Keratinocyte (primary cell): ENCODE measurements at regions not wholly inside any gene's neighbourhood (a gene's known extent, or its start where the extent isn't known, plus 50 kb on each side); places are given as distances from the start of the nearest gene placed in this dataset.

Experiments used
- DNase-seq: peaks from one replicate; pipeline ENCODE4 v3.0.0-alpha.2; 2011; ENCODE audit warnings: low read depth, missing footprints, low spot score
- FAIRE-seq: peaks from 2 replicates; lab custom pipeline; 2011; peaks lifted over from hg19 to GRCh38; lab: Jason Lieb, UNC
- H2AFZ ChIP-seq: 2 replicates; pipeline ENCODE4 v1.6.0; 2012; ENCODE audit warnings: low read length, control low read depth, inconsistent platforms; ENCODE audit not compliant: control insufficient read depth
- H3K27ac ChIP-seq: 2 replicates; pipeline ENCODE4 v1.5.1; 2011; ENCODE audit warnings: low read length; ENCODE audit not compliant: control insufficient read depth, insufficient read depth
- H3K27me3 ChIP-seq: 3 replicates; pipeline ENCODE4 v1.6.0; 2011; ENCODE audit warnings: low read length; ENCODE audit not compliant: control insufficient read depth, insufficient read depth; ENCODE audit errors: extremely low read depth
- H3K36me3 ChIP-seq, 2 experiments: 2 replicates in 1 of 2; 3 replicates in 1 of 2; pipeline ENCODE4 v1.5.1; 2011; ENCODE audit warnings: low read length in 2 of 2, mild to moderate bottlenecking in 1 of 2; ENCODE audit not compliant: control insufficient read depth in 2 of 2, insufficient read depth in 2 of 2; ENCODE audit errors: extremely low read depth in 1 of 2
- H3K4me1 ChIP-seq: 3 replicates; pipeline ENCODE4 v1.5.1; 2011; ENCODE audit warnings: low read length; ENCODE audit not compliant: control insufficient read depth, insufficient read depth; ENCODE audit errors: extremely low read depth
- H3K4me2 ChIP-seq: 3 replicates; pipeline ENCODE4 v1.6.0; 2011; ENCODE audit warnings: low read depth, low read length; ENCODE audit not compliant: control insufficient read depth, insufficient read depth; ENCODE audit errors: extremely low read depth
- H3K4me3 ChIP-seq, 3 experiments: fragments of 200-600 bp in 1 of 3; sonication (generic) in 1 of 3; 2 replicates in 2 of 3; 3 replicates in 1 of 3; pipeline ENCODE4 v1.5.1; 2011 to 2016; ENCODE audit warnings: low read length in 3 of 3, mild to moderate bottlenecking in 3 of 3, control low read depth in 2 of 3, inconsistent platforms in 1 of 3, low read depth in 1 of 3, mixed read lengths in 1 of 3, mixed run types in 1 of 3, moderate library complexity in 1 of 3; ENCODE audit not compliant: control insufficient read depth in 2 of 3, insufficient read depth in 2 of 3; ENCODE audit errors: extremely low read depth in 1 of 3
- H3K79me2 ChIP-seq: 2 replicates; pipeline ENCODE4 v1.6.0; 2012; ENCODE audit warnings: low read length; ENCODE audit not compliant: control insufficient read depth, insufficient read depth
- H3K9ac ChIP-seq: 3 replicates; pipeline ENCODE4 v1.6.0; 2011; ENCODE audit warnings: low read length; ENCODE audit not compliant: control insufficient read depth, insufficient read depth; ENCODE audit errors: extremely low read depth
- H3K9me1 ChIP-seq: 3 replicates; pipeline ENCODE4 v1.6.0; 2011; ENCODE audit warnings: low read length; ENCODE audit not compliant: control insufficient read depth, insufficient read depth; ENCODE audit errors: extremely low read depth
- H3K9me3 ChIP-seq: 2 replicates; pipeline ENCODE4 v1.5.1; 2012; ENCODE audit warnings: low read depth, low read length; ENCODE audit not compliant: control insufficient read depth
- H4K20me1 ChIP-seq: 3 replicates; pipeline ENCODE4 v1.6.0; 2011; ENCODE audit warnings: low read length; ENCODE audit not compliant: control insufficient read depth, insufficient read depth; ENCODE audit errors: extremely low read depth
- CTCF ChIP-seq, 3 experiments: IDR thresholded peaks in 1 of 3; conservative IDR thresholded peaks in 1 of 3; optimal IDR thresholded peaks in 1 of 3; 2 replicates in 2 of 3; 3 replicates in 1 of 3; pipeline versions ENCODE3 to v1.5.1; 2011; ENCODE audit warnings: low read length in 3 of 3, mild to moderate bottlenecking in 3 of 3, moderate library complexity in 2 of 3, control low read depth in 1 of 3, inconsistent platforms in 1 of 3; ENCODE audit not compliant: insufficient read depth in 2 of 3; ENCODE audit errors: extremely low read depth in 1 of 3
- EZH2 ChIP-seq: IDR thresholded peaks from one replicate; pipeline ENCODE4 v1.6.1; 2012; ENCODE audit warnings: inconsistent platforms, mild to moderate bottlenecking, low read length, moderate library complexity
- dilution Hi-C: fragments of 300-500 bp; cut with MboI; formaldehyde crosslinking; loops from one replicate; pipeline ENCODE4 v1.7.0; 2020; ENCODE audit warnings: low sequenced_read_pairs; ENCODE audit not compliant: extremely low pct_ligation_motif_present

GRCh38 chr7:109059089-109059488 is 489.4 kb downstream of the DNAJB9 start:
- Histone ChIP-seq H3K4me1 (no peaks in the 10 kb centered on the region), H3K9ac (no peak overlapping the region), H3K79me2 (no peaks in the 10 kb centered on the region), H3K27ac (no peak overlapping the region), H3K9me1 (no peaks in the 10 kb centered on the region), H3K36me3 (no peaks in the 10 kb centered on the region), H2AFZ (no peak overlapping the region), H4K20me1 (no peaks in the 10 kb centered on the region), H3K9me3 (no peaks in the 10 kb centered on the region), H3K4me3 (no peak overlapping the region), H3K4me2 (no peak overlapping the region), H3K27me3 (no peaks in the 10 kb centered on the region)
- DNase-seq (no peak), FAIRE-seq (no peak)
- dilution Hi-C loops: no loop called here
- TF ChIP-seq EZH2 (no peak), CTCF (optimal IDR thresholded peaks at IDR 0.05 in 1 of 3, IDR thresholded peaks at IDR 0.05 in 1 of 3, conservative IDR thresholded peaks at IDR 0.05 in 1 of 3; ENCODE audit: extremely low read depth in 1 of 3, insufficient read depth in 2 of 3, low read length in 3 of 3) (no peak)

DNA sequence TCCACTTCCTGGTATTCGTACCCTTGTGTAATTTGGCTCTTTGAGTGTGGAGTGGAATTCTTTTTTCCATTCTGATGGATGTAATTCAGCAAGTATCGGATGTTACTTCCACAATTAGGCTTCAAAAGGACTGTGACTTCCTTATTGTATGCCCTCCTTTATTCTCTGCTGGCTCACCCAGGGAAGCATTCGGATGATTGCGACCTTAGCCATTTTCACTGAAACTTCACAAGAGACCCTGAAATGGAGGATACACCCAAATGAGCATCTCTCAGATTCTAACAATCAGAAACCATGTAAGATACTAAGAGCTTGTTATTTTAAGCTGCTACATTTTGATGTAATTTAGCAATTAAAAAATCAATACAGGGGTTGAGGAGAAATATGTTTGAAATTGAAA is 493.1 kb downstream of the DNAJB9 start:
- Histone ChIP-seq H3K9ac (no peak overlapping the region), H3K9me1 (no peaks in the 10 kb centered on the region), H3K4me3 (no peak overlapping the region), H4K20me1 (no peaks in the 10 kb centered on the region), H3K27ac (no peak overlapping the region), H3K4me1 (no peaks in the 10 kb centered on the region), H3K9me3 (no peaks in the 10 kb centered on the region), H3K79me2 (no peaks in the 10 kb centered on the region), H3K27me3 (no peaks in the 10 kb centered on the region), H3K36me3 (no peaks in the 10 kb centered on the region), H2AFZ (no peak overlapping the region), H3K4me2 (no peak overlapping the region)
- DNase-seq: no peak
- dilution Hi-C loops: no loop called here
- TF ChIP-seq EZH2: no peak
- TF ChIP-seq CTCF (optimal IDR thresholded peaks at IDR 0.05 in 1 of 3, IDR thresholded peaks at IDR 0.05 in 1 of 3, conservative IDR thresholded peaks at IDR 0.05 in 1 of 3; ENCODE audit: extremely low read depth in 1 of 3, insufficient read depth in 2 of 3, low read length in 3 of 3): no peak
- no peak for FAIRE-seq
